ENCODE measurements at regions not wholly inside any gene's neighbourhood (a gene's known extent, or its start where the extent isn't known, plus 50 kb on each side); places are given as distances from the start of the nearest gene placed in this dataset.

GRCh38 chr1:204775546-204775945 is 90.0 kb upstream of the LRRN2 start:
- Histone ChIP-seq H3K9me3 (ENCODE audit: control extremely low read depth in 1 of 3, control insufficient read depth in 2 of 3, insufficient read depth in 1 of 3, low read length in 2 of 3) (no peaks in the 10 kb centered on the region), H2AFZ (ENCODE audit: insufficient read depth, low read depth, low read length, poor library complexity, severe bottlenecking) (no peak overlapping the region), H3K4me3 (ENCODE audit: control extremely low read depth in 1 of 5, extremely low read depth in 1 of 5, insufficient read depth in 1 of 5, low read depth in 2 of 5, low read length in 4 of 5) (no peak overlapping the region), H3K9ac (ENCODE audit: low read length) (no peak overlapping the region), H4K20me1 (ENCODE audit: control insufficient read depth, insufficient read depth, low read length, poor library complexity, severe bottlenecking) (no peaks in the 10 kb centered on the region), H3K4me2 (replicated peaks; ENCODE audit: low read depth, low read length, poor library complexity, severe bottlenecking) (no peak overlapping the region), H3K27ac (ENCODE audit: low read length in 2 of 2) (no peak overlapping the region), H3K27me3 (replicated peaks in 1 of 4; ENCODE audit: control extremely low read depth in 1 of 4, control insufficient read depth in 3 of 4, insufficient read depth in 4 of 4, low read length in 3 of 4) (peaks cover 0 to 10% (median 5%) of the 10 kb centered on the region in 4 experiments), H3K79me2 (ENCODE audit: control insufficient read depth, insufficient read depth, low read length) (no peaks in the 10 kb centered on the region), H3K4me1 (ENCODE audit: control insufficient read depth in 2 of 2, insufficient read depth in 2 of 2, low read length in 2 of 2) (no peaks in the 10 kb centered on the region), H3K36me3 (replicated peaks in 1 of 2; ENCODE audit: control extremely low read depth in 1 of 2, control insufficient read depth in 1 of 2, extremely low read depth in 1 of 2, insufficient read depth in 2 of 2, low read length in 1 of 2) (no peaks in the 10 kb centered on the region)
- TF ChIP-seq EZH2 (IDR thresholded peaks at IDR 0.05; ENCODE audit: borderline replicate concordance, insufficient read depth, low read depth, low read length, poor library complexity, severe bottlenecking) = no peak
- TF ChIP-seq, protein P1, sequence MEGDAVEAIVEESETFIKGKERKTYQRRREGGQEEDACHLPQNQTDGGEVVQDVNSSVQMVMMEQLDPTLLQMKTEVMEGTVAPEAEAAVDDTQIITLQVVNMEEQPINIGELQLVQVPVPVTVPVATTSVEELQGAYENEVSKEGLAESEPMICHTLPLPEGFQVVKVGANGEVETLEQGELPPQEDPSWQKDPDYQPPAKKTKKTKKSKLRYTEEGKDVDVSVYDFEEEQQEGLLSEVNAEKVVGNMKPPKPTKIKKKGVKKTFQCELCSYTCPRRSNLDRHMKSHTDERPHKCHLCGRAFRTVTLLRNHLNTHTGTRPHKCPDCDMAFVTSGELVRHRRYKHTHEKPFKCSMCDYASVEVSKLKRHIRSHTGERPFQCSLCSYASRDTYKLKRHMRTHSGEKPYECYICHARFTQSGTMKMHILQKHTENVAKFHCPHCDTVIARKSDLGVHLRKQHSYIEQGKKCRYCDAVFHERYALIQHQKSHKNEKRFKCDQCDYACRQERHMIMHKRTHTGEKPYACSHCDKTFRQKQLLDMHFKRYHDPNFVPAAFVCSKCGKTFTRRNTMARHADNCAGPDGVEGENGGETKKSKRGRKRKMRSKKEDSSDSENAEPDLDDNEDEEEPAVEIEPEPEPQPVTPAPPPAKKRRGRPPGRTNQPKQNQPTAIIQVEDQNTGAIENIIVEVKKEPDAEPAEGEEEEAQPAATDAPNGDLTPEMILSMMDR (IDR thresholded peaks at IDR 0.05) = no peak
- ATAC-seq (ENCODE audit: low read depth) = no peak
- Mint-ChIP-seq H3K4me3 (no peak overlapping the region), H3K27ac (no peak overlapping the region), H3K27me3 (peaks cover 26% of the 10 kb centered on the region), H3K9me3 (ENCODE audit: insufficient read depth) (no peaks in the 10 kb centered on the region), H3K4me1 (no peaks in the 10 kb centered on the region)
- POLR2A ChIA-PET = no interaction called here
- WGBS (ENCODE audit: insufficient coverage) = 73% methylated on average over 4 of the region's 4 CpGs
- CTCF ChIA-PET = interaction anchor here (1.0 kb wide), 1 partner anchor 31 kb away, joined by 4 read pairs; no protein-coding TSS in a partner anchor
- intact Hi-C loops (cut with micrococcal nuclease) = no loop called here
- DNase-seq = no peak

DNA sequence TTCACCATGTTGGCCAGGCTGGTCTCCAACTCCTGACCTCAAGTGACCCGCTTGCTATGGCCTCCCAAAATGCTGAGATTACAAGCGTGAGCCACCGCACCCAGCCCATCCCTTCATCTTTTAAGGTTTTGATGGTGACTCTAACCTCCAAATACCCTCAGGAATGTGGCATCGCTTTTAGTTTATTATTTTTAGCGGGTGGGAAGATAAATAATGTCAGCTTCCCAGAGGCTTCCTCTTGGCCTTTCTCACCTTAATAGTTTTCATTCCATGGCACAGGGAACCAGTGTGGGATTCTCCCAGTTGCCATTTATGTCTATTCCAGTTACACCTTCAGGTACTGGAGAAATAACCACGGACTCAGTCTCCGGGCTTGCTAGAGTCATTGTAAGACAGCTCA is 92.1 kb upstream of the LRRN2 start:
- ATAC-seq (ENCODE audit: low read depth) (no peak), DNase-seq (no peak)
- Histone ChIP-seq H3K27me3 (replicated peaks in 1 of 4; ENCODE audit: control extremely low read depth in 1 of 4, control insufficient read depth in 3 of 4, insufficient read depth in 4 of 4, low read length in 3 of 4) (peaks cover 0 to 10% (median 8%) of the 10 kb centered on the region in 4 experiments), H3K4me1 (ENCODE audit: control insufficient read depth in 2 of 2, insufficient read depth in 2 of 2, low read length in 2 of 2) (no peaks in the 10 kb centered on the region), H3K9ac (ENCODE audit: low read length) (no peak overlapping the region), H3K36me3 (replicated peaks in 1 of 2; ENCODE audit: control extremely low read depth in 1 of 2, control insufficient read depth in 1 of 2, extremely low read depth in 1 of 2, insufficient read depth in 2 of 2, low read length in 1 of 2) (no peaks in the 10 kb centered on the region), H3K4me3 (ENCODE audit: control extremely low read depth in 1 of 5, extremely low read depth in 1 of 5, insufficient read depth in 1 of 5, low read depth in 2 of 5, low read length in 4 of 5) (no peak overlapping the region), H3K27ac (ENCODE audit: low read length in 2 of 2) (no peak overlapping the region), H3K4me2 (replicated peaks; ENCODE audit: low read depth, low read length, poor library complexity, severe bottlenecking) (no peak overlapping the region), H3K9me3 (ENCODE audit: control extremely low read depth in 1 of 3, control insufficient read depth in 2 of 3, insufficient read depth in 1 of 3, low read length in 2 of 3) (no peaks in the 10 kb centered on the region), H4K20me1 (ENCODE audit: control insufficient read depth, insufficient read depth, low read length, poor library complexity, severe bottlenecking) (no peaks in the 10 kb centered on the region), H2AFZ (ENCODE audit: insufficient read depth, low read depth, low read length, poor library complexity, severe bottlenecking) (no peak overlapping the region), H3K79me2 (ENCODE audit: control insufficient read depth, insufficient read depth, low read length) (no peaks in the 10 kb centered on the region)
- no peaks in the 10 kb centered on the region for H3K9me3 Mint-ChIP-seq (ENCODE audit: insufficient read depth)
- intact Hi-C loops (cut with micrococcal nuclease) = no loop called here
- no peak overlapping the region for H3K4me3 Mint-ChIP-seq
- WGBS (ENCODE audit: insufficient coverage) = 95% methylated on average over 4 of the region's 7 CpGs
- ChIA-PET CTCF (interaction anchor here (0.8 to 1.2 kb wide), 2 partner anchors 14 to 24 kb away, joined by 3 read pairs; no protein-coding TSS in a partner anchor), POLR2A (no interaction called here)
- TF ChIP-seq, protein P1 (IDR thresholded peaks at IDR 0.05) = no peak
- H3K4me1 Mint-ChIP-seq = no peaks in the 10 kb centered on the region
- H3K27me3 Mint-ChIP-seq = peaks cover 37% of the 10 kb centered on the region
- no peak overlapping the region for H3K27ac Mint-ChIP-seq

Measured in B cell (primary cell).